ENCODE measurements at regions not wholly inside any gene's neighbourhood (a gene's known extent, or its start where the extent isn't known, plus 50 kb on each side); places are given as distances from the start of the nearest gene placed in this dataset.
A peak's percentile ranks its signal among the peaks of the same experiment; 100 is the strongest.

- no peak for FAIRE-seq
- TF ChIP-seq TAF1 (IDR thresholded peaks at IDR 0.05; ENCODE audit: borderline replicate concordance, low read depth, low read length) (no peak), POLR2A (IDR thresholded peaks at IDR 0.05; ENCODE audit: low read depth, low read length) (no peak), POLR2AphosphoS5 (IDR thresholded peaks at IDR 0.05; ENCODE audit: low read depth, low read length) (no peak)
- DNase-seq (ENCODE audit: insufficient read length), result no peak
Measured at GRCh38 chr12:80045594-80045993, 53.7 kb upstream of the OTOGL start.

GRCh38 chr12:80044694-80045046 is 54.7 kb upstream of the OTOGL start:
- DNase-seq (ENCODE audit: insufficient read length) (no peak), FAIRE-seq (peak; percentile 58)
- no peak for TF ChIP-seq POLR2A (IDR thresholded peaks at IDR 0.05; ENCODE audit: low read depth, low read length)
- no peak for TF ChIP-seq POLR2AphosphoS5 (IDR thresholded peaks at IDR 0.05; ENCODE audit: low read depth, low read length)
- TF ChIP-seq TAF1 (IDR thresholded peaks at IDR 0.05; ENCODE audit: borderline replicate concordance, low read depth, low read length), result no peak

GRCh38 chr12:80041692-80042091 is 57.6 kb upstream of the OTOGL start:
- no peak for FAIRE-seq
- no peak for DNase-seq (ENCODE audit: insufficient read length)
- TF ChIP-seq POLR2A (IDR thresholded peaks at IDR 0.05; ENCODE audit: low read depth, low read length), result no peak
- TF ChIP-seq POLR2AphosphoS5 (IDR thresholded peaks at IDR 0.05; ENCODE audit: low read depth, low read length), result no peak

- no peak for FAIRE-seq
- TF ChIP-seq POLR2AphosphoS5 (IDR thresholded peaks at IDR 0.05; ENCODE audit: low read depth, low read length), result no peak
- no peak for TF ChIP-seq TAF1 (IDR thresholded peaks at IDR 0.05; ENCODE audit: borderline replicate concordance, low read depth, low read length)
- TF ChIP-seq POLR2A (IDR thresholded peaks at IDR 0.05; ENCODE audit: low read depth, low read length), result no peak
Measured at GRCh38 chr12:80041071-80041470, 58.3 kb upstream of the OTOGL start.

GRCh38 chr12:80040075-80040738 is 59.1 kb upstream of the OTOGL start:
- FAIRE-seq (no peak), DNase-seq (ENCODE audit: insufficient read length) (no peak)
- no peak for TF ChIP-seq TAF1 (IDR thresholded peaks at IDR 0.05; ENCODE audit: borderline replicate concordance, low read depth, low read length)
- no peak for TF ChIP-seq POLR2A (IDR thresholded peaks at IDR 0.05; ENCODE audit: low read depth, low read length)
- TF ChIP-seq POLR2AphosphoS5 (IDR thresholded peaks at IDR 0.05; ENCODE audit: low read depth, low read length), result no peak

More at GRCh38 chr12:80041071-80041470, 58.3 kb upstream of the OTOGL start:
- no peak for DNase-seq (ENCODE audit: insufficient read length)

- no peak for DNase-seq (ENCODE audit: insufficient read length)
- FAIRE-seq, result no peak
- TF ChIP-seq POLR2AphosphoS5 (IDR thresholded peaks at IDR 0.05; ENCODE audit: low read depth, low read length) (no peak), TAF1 (IDR thresholded peaks at IDR 0.05; ENCODE audit: borderline replicate concordance, low read depth, low read length) (no peak), POLR2A (IDR thresholded peaks at IDR 0.05; ENCODE audit: low read depth, low read length) (no peak)
Measured at GRCh38 chr12:80038062-80038560, 61.2 kb upstream of the OTOGL start.

- no peak for DNase-seq (ENCODE audit: insufficient read length)
- TF ChIP-seq TAF1 (IDR thresholded peaks at IDR 0.05; ENCODE audit: borderline replicate concordance, low read depth, low read length) (no peak), POLR2A (IDR thresholded peaks at IDR 0.05; ENCODE audit: low read depth, low read length) (no peak), POLR2AphosphoS5 (IDR thresholded peaks at IDR 0.05; ENCODE audit: low read depth, low read length) (no peak)
- no peak for FAIRE-seq
Measured at GRCh38 chr12:80033448-80033847, 65.9 kb upstream of the OTOGL start.

- TF ChIP-seq TAF1 (IDR thresholded peaks at IDR 0.05; ENCODE audit: borderline replicate concordance, low read depth, low read length) (no peak), POLR2AphosphoS5 (IDR thresholded peaks at IDR 0.05; ENCODE audit: low read depth, low read length) (no peak), POLR2A (IDR thresholded peaks at IDR 0.05; ENCODE audit: low read depth, low read length) (no peak)
- FAIRE-seq (no peak), DNase-seq (ENCODE audit: insufficient read length) (no peak)
Measured at GRCh38 chr12:80032946-80033345, 66.4 kb upstream of the OTOGL start.

- DNase-seq (ENCODE audit: insufficient read length) (no peak), FAIRE-seq (no peak)
- TF ChIP-seq POLR2AphosphoS5 (IDR thresholded peaks at IDR 0.05; ENCODE audit: low read depth, low read length) (no peak), TAF1 (IDR thresholded peaks at IDR 0.05; ENCODE audit: borderline replicate concordance, low read depth, low read length) (no peak), POLR2A (IDR thresholded peaks at IDR 0.05; ENCODE audit: low read depth, low read length) (no peak)
Measured at GRCh38 chr12:80031229-80031628, 68.1 kb upstream of the OTOGL start.

GRCh38 chr12:80025638-80026037 is 73.7 kb upstream of the OTOGL start:
- no peak for DNase-seq (ENCODE audit: insufficient read length)
- TF ChIP-seq POLR2A (IDR thresholded peaks at IDR 0.05; ENCODE audit: low read depth, low read length) (no peak), TAF1 (IDR thresholded peaks at IDR 0.05; ENCODE audit: borderline replicate concordance, low read depth, low read length) (no peak), POLR2AphosphoS5 (IDR thresholded peaks at IDR 0.05; ENCODE audit: low read depth, low read length) (no peak)
- FAIRE-seq, result no peak

GRCh38 chr12:80019691-80020090 is 79.6 kb upstream of the OTOGL start:
- TF ChIP-seq POLR2A (IDR thresholded peaks at IDR 0.05; ENCODE audit: low read depth, low read length) (no peak), POLR2AphosphoS5 (IDR thresholded peaks at IDR 0.05; ENCODE audit: low read depth, low read length) (no peak), TAF1 (IDR thresholded peaks at IDR 0.05; ENCODE audit: borderline replicate concordance, low read depth, low read length) (no peak)
- FAIRE-seq (no peak), DNase-seq (ENCODE audit: insufficient read length) (no peak)

GRCh38 chr12:80018119-80018518 is 81.2 kb upstream of the OTOGL start:
- DNase-seq (ENCODE audit: insufficient read length), result no peak
- TF ChIP-seq POLR2A (IDR thresholded peaks at IDR 0.05; ENCODE audit: low read depth, low read length) (no peak), TAF1 (IDR thresholded peaks at IDR 0.05; ENCODE audit: borderline replicate concordance, low read depth, low read length) (no peak), POLR2AphosphoS5 (IDR thresholded peaks at IDR 0.05; ENCODE audit: low read depth, low read length) (no peak)
- no peak for FAIRE-seq
